Kidney capillary endothelial cell (primary cell): ENCODE measurements at regions not wholly inside any gene's neighbourhood (a gene's known extent, or its start where the extent isn't known, plus 50 kb on each side); places are given as distances from the start of the nearest gene placed in this dataset.
"Not testable (repeated sequence)": the region's sequence is repeated elsewhere in the genome, so short reads cannot be mapped to it uniquely, and the experiment has no call there.

ENCODE experiments used
- DNase-seq: peaks from one replicate; pipeline ENCODE4 v3.0.0-alpha.2; 2018; ENCODE audit warnings: low spot score

GRCh38 chr20:22529150-22530019 lies 55.0 kb downstream of the FOXA2 start:
- DNase-seq = no peak

GRCh38 chr20:22526512-22527012 lies 57.8 kb downstream of the FOXA2 start:
- no peak for DNase-seq

- no peak for DNase-seq
These were observed 58.6 kb downstream of the FOXA2 start for GRCh38 chr20:22525821-22526220.

- no peak for DNase-seq
These were observed 59.1 kb downstream of the FOXA2 start for GRCh38 chr20:22525069-22525820.

GRCh38 chr20:22524393-22525015 lies 59.9 kb downstream of the FOXA2 start:
- DNase-seq = no peak

- DNase-seq = no peak
These were observed 60.6 kb downstream of the FOXA2 start for GRCh38 chr20:22523499-22524392.

GRCh38 chr20:22523128-22523498 lies 61.3 kb downstream of the FOXA2 start:
- no peak for DNase-seq

- DNase-seq = no peak
These were observed 61.7 kb downstream of the FOXA2 start for GRCh38 chr20:22522701-22523100.

GRCh38 chr20:22521940-22522339 lies 62.4 kb downstream of the FOXA2 start:
- DNase-seq = not testable (repeated sequence)

- DNase-seq = no peak
These were observed 64.0 kb downstream of the FOXA2 start for GRCh38 chr20:22520381-22520780.

GRCh38 chr20:22515264-22515663 lies 69.1 kb downstream of the FOXA2 start:
- no peak for DNase-seq

GRCh38 chr20:22513574-22513973 lies 70.8 kb downstream of the FOXA2 start:
- DNase-seq = no peak

GRCh38 chr20:22512911-22513489 lies 71.4 kb downstream of the FOXA2 start:
- DNase-seq = no peak

- DNase-seq = peak; percentile 4
These were observed 72.1 kb downstream of the FOXA2 start for GRCh38 chr20:22511943-22512910.

GRCh38 chr20:22509843-22510147 lies 74.6 kb downstream of the FOXA2 start:
- DNase-seq = no peak

- DNase-seq = no peak
These were observed 75.1 kb downstream of the FOXA2 start for GRCh38 chr20:22509090-22509842.

GRCh38 chr20:22508426-22508825 lies 75.9 kb downstream of the FOXA2 start:
- no peak for DNase-seq

- DNase-seq = no peak
These were observed 77.0 kb downstream of the FOXA2 start for GRCh38 chr20:22507240-22507961.

- DNase-seq = no peak
These were observed 77.5 kb downstream of the FOXA2 start for GRCh38 chr20:22506827-22507226.
